Mesenchymal stem cell (in vitro differentiated cells and primary cell): ENCODE measurements at regions not wholly inside any gene's neighbourhood (a gene's known extent, or its start where the extent isn't known, plus 50 kb on each side); places are given as distances from the start of the nearest gene placed in this dataset.

Source experiments
- DNase-seq: peaks from one replicate; pipeline ENCODE4 v3.0.0-alpha.2; 2013
- H2AFZ ChIP-seq: one replicate; pipeline ENCODE4 v1.6.1; 2013; ENCODE audit warnings: low read depth, mild to moderate bottlenecking, control low read depth, inconsistent platforms, low read length, moderate library complexity
- H2AK5ac ChIP-seq: 2 replicates; pipeline ENCODE4 v1.6.1; 2013; ENCODE audit warnings: low read length, moderate library complexity, mild to moderate bottlenecking, inconsistent platforms; ENCODE audit not compliant: severe bottlenecking
- H2BK120ac ChIP-seq: one replicate; pipeline ENCODE4 v1.6.1; 2013; ENCODE audit warnings: low read depth, mild to moderate bottlenecking, inconsistent platforms, low read length, moderate library complexity
- H2BK12ac ChIP-seq, 2 experiments: one replicate each; pipeline ENCODE4 v1.6.1; 2013; ENCODE audit warnings: inconsistent platforms in 2 of 2, low read length in 2 of 2, mild to moderate bottlenecking in 2 of 2, moderate library complexity in 2 of 2, control low read depth in 1 of 2
- H2BK15ac ChIP-seq: one replicate; pipeline ENCODE4 v1.6.1; 2013; ENCODE audit warnings: mild to moderate bottlenecking, low read depth, inconsistent platforms; ENCODE audit not compliant: poor library complexity, severe bottlenecking
- H2BK5ac ChIP-seq: 2 replicates; pipeline ENCODE4 v1.6.1; 2013; ENCODE audit warnings: low read depth, mild to moderate bottlenecking, low read length, control low read depth, inconsistent platforms; ENCODE audit not compliant: poor library complexity, severe bottlenecking
- H3K14ac ChIP-seq, 2 experiments: one replicate each; pipeline ENCODE4 v1.6.1; 2013; ENCODE audit warnings: inconsistent platforms in 2 of 2, low read length in 2 of 2, control low read depth in 1 of 2, mild to moderate bottlenecking in 1 of 2, moderate library complexity in 1 of 2
- H3K18ac ChIP-seq, 2 experiments: one replicate each; pipeline ENCODE4 v1.6.1; 2013; ENCODE audit warnings: inconsistent platforms in 2 of 2, low read length in 2 of 2, control low read depth in 1 of 2, low read depth in 1 of 2, mild to moderate bottlenecking in 1 of 2
- H3K23ac ChIP-seq, 2 experiments: one replicate each; pipeline ENCODE4 v1.6.1; 2013; ENCODE audit warnings: inconsistent platforms in 2 of 2, low read length in 2 of 2, mild to moderate bottlenecking in 2 of 2, moderate library complexity in 2 of 2, control low read depth in 1 of 2
- H3K27ac ChIP-seq: 2 replicates; pipeline ENCODE4 v1.5.1; 2013; ENCODE audit warnings: mild to moderate bottlenecking, moderate library complexity, low read length, control low read depth, inconsistent platforms; ENCODE audit not compliant: poor library complexity, severe bottlenecking
- H3K27me3 ChIP-seq, 2 experiments: 2 replicates each; pipeline versions ENCODE4 v1.6.1 to v1.7.0; 2013; ENCODE audit warnings: low read length in 2 of 2, mild to moderate bottlenecking in 2 of 2, moderate library complexity in 2 of 2, control low read depth in 1 of 2, inconsistent platforms in 1 of 2; ENCODE audit not compliant: control insufficient read depth in 1 of 2, insufficient read depth in 1 of 2
- H3K36me3 ChIP-seq, 2 experiments: 2 replicates each; pipeline versions ENCODE4 v1.6.1 to v1.7.0; 2013; ENCODE audit warnings: low read length in 2 of 2, control low read depth in 1 of 2, inconsistent platforms in 1 of 2, low read depth in 1 of 2, mild to moderate bottlenecking in 1 of 2; ENCODE audit not compliant: insufficient read depth in 2 of 2, control insufficient read depth in 1 of 2
- H3K4ac ChIP-seq, 2 experiments: one replicate each; pipeline ENCODE4 v1.6.1; 2013; ENCODE audit warnings: inconsistent platforms in 2 of 2, low read length in 2 of 2, mild to moderate bottlenecking in 2 of 2, moderate library complexity in 2 of 2, control low read depth in 1 of 2, low read depth in 1 of 2
- H3K4me1 ChIP-seq: 2 replicates; pipeline ENCODE4 v1.6.1; 2013; ENCODE audit warnings: low read depth, low read length, control low read depth; ENCODE audit not compliant: control insufficient read depth, insufficient read depth
- H3K4me2 ChIP-seq: 2 replicates; pipeline ENCODE4 v1.6.1; 2013; ENCODE audit warnings: low read length, mild to moderate bottlenecking, inconsistent platforms; ENCODE audit not compliant: poor library complexity, severe bottlenecking
- H3K4me3 ChIP-seq, 2 experiments: 2 replicates each; pipeline versions ENCODE4 v1.5.1 to v1.7.0; 2013; ENCODE audit warnings: low read length in 2 of 2, mild to moderate bottlenecking in 2 of 2, control low read depth in 1 of 2, low read depth in 1 of 2; ENCODE audit not compliant: insufficient read depth in 1 of 2
- H3K79me1 ChIP-seq: replicated peaks from 2 replicates; pipeline ENCODE4 v1.6.1; 2013; ENCODE audit warnings: mild to moderate bottlenecking, control low read depth, low read length, inconsistent platforms; ENCODE audit not compliant: poor library complexity, severe bottlenecking
- H3K9ac ChIP-seq: 2 replicates; pipeline ENCODE4 v1.7.0; 2013; ENCODE audit warnings: mild to moderate bottlenecking, low read length, moderate library complexity
- H3K9me3 ChIP-seq: 2 replicates; pipeline ENCODE4 v1.7.0; 2013; ENCODE audit warnings: mild to moderate bottlenecking, low read length; ENCODE audit not compliant: control insufficient read depth
- H4K8ac ChIP-seq: one replicate; pipeline ENCODE4 v1.6.1; 2013; ENCODE audit warnings: inconsistent platforms, mild to moderate bottlenecking, low read length, moderate library complexity
- H4K91ac ChIP-seq: one replicate; pipeline ENCODE4 v1.6.1; 2013; ENCODE audit warnings: mild to moderate bottlenecking, low read length, inconsistent platforms
- WGBS: methylation state at CpG from one replicate; pipeline ENCODE4 v1.1.7; 2013; ENCODE audit warnings: mixed read lengths; 5-methylcytosine and 5-hydroxymethylcytosine counted together

- Histone ChIP-seq H3K14ac (no peak overlapping the region), H3K4me2 (no peak overlapping the region), H4K91ac (no peak overlapping the region), H2BK12ac (no peak overlapping the region), H3K4me1 (no peaks in the 10 kb centered on the region), H2AK5ac (no peak overlapping the region), H3K9ac (no peak overlapping the region), H3K79me1 (no peaks in the 10 kb centered on the region), H3K36me3 (no peaks in the 10 kb centered on the region), H3K27me3 (no peaks in the 10 kb centered on the region), H3K9me3 (no peaks in the 10 kb centered on the region), H4K8ac (no peak overlapping the region), H3K4me3 (no peak overlapping the region), H3K18ac (no peak overlapping the region), H2BK5ac (no peak overlapping the region), H2AFZ (no peak overlapping the region), H2BK120ac (no peak overlapping the region), H3K4ac (no peak overlapping the region), H3K23ac (no peak overlapping the region), H3K27ac (no peak overlapping the region), H2BK15ac (no peak overlapping the region)
- no peak for DNase-seq
- 70% methylated on average over 7 of the region's 7 CpGs for WGBS
Observed at GRCh38 chr19:29442094-29442493, 83.7 kb upstream of the VSTM2B start.

- no peak overlapping the region for H2AFZ ChIP-seq
- H3K4me1 ChIP-seq = no peaks in the 10 kb centered on the region
- H3K27me3 ChIP-seq = no peaks in the 10 kb centered on the region
- no peaks in the 10 kb centered on the region for H3K79me1 ChIP-seq
- no peak overlapping the region for H3K14ac ChIP-seq
- H2BK15ac ChIP-seq = no peak overlapping the region
- no peak overlapping the region for H4K91ac ChIP-seq
- no peak overlapping the region for H3K27ac ChIP-seq
- H3K4me3 ChIP-seq = no peak overlapping the region
- H2AK5ac ChIP-seq = no peak overlapping the region
- no peak for DNase-seq
- no peak overlapping the region for H2BK120ac ChIP-seq
- no peaks in the 10 kb centered on the region for H3K36me3 ChIP-seq
- no peak overlapping the region for H2BK12ac ChIP-seq
- H3K18ac ChIP-seq = no peak overlapping the region
- no peaks in the 10 kb centered on the region for H3K9me3 ChIP-seq
- H3K9ac ChIP-seq = no peak overlapping the region
- no peak overlapping the region for H4K8ac ChIP-seq
- H3K4ac ChIP-seq = no peak overlapping the region
- H3K4me2 ChIP-seq = no peak overlapping the region
- 56% methylated on average over 5 of the region's 5 CpGs for WGBS
- no peak overlapping the region for H2BK5ac ChIP-seq
- H3K23ac ChIP-seq = no peak overlapping the region
Observed at GRCh38 chr19:29442910-29443309, 82.9 kb upstream of the VSTM2B start.

GRCh38 chr19:29445246-29445645 lies 80.5 kb upstream of the VSTM2B start:
- Histone ChIP-seq H2BK5ac (no peak overlapping the region), H3K23ac (no peak overlapping the region), H2BK120ac (no peak overlapping the region), H3K4me1 (no peaks in the 10 kb centered on the region), H3K79me1 (no peaks in the 10 kb centered on the region), H2BK15ac (no peak overlapping the region), H3K14ac (no peak overlapping the region), H3K27ac (no peak overlapping the region), H2AFZ (no peak overlapping the region), H3K4me3 (no peak overlapping the region), H4K8ac (no peak overlapping the region), H3K4me2 (no peak overlapping the region), H3K27me3 (no peaks in the 10 kb centered on the region), H3K18ac (no peak overlapping the region), H4K91ac (no peak overlapping the region), H3K4ac (no peak overlapping the region), H3K9ac (no peak overlapping the region), H2AK5ac (no peak overlapping the region), H3K9me3 (no peaks in the 10 kb centered on the region), H3K36me3 (no peaks in the 10 kb centered on the region), H2BK12ac (no peak overlapping the region)
- 77% methylated on average over 3 of the region's 4 CpGs for WGBS
- DNase-seq = no peak

- H4K8ac ChIP-seq = no peak overlapping the region
Observed at GRCh38 chr19:29446361-29446760, 79.4 kb upstream of the VSTM2B start.

More at GRCh38 chr19:29446361-29446760, 79.4 kb upstream of the VSTM2B start:
- Histone ChIP-seq H3K18ac (no peak overlapping the region), H3K36me3 (no peaks in the 10 kb centered on the region), H2BK15ac (no peak overlapping the region), H3K4me2 (no peak overlapping the region), H2BK5ac (no peak overlapping the region), H3K4me3 (no peak overlapping the region), H3K4me1 (no peaks in the 10 kb centered on the region), H3K79me1 (no peaks in the 10 kb centered on the region), H3K27me3 (no peaks in the 10 kb centered on the region), H3K9ac (no peak overlapping the region), H2BK120ac (no peak overlapping the region), H3K27ac (no peak overlapping the region), H3K23ac (no peak overlapping the region), H2BK12ac (no peak overlapping the region), H3K4ac (no peak overlapping the region), H4K91ac (no peak overlapping the region), H3K9me3 (no peaks in the 10 kb centered on the region), H2AK5ac (no peak overlapping the region), H3K14ac (no peak overlapping the region), H2AFZ (no peak overlapping the region)
- DNase-seq = no peak
- 53% methylated on average over 4 of the region's 4 CpGs for WGBS
